WTC11 (cell line): ENCODE measurements at regions not wholly inside any gene's neighbourhood (a gene's known extent, or its start where the extent isn't known, plus 50 kb on each side); places are given as distances from the start of the nearest gene placed in this dataset.
"Not testable (repeated sequence)": the region's sequence is repeated elsewhere in the genome, so short reads cannot be mapped to it uniquely, and the experiment has no call there.

ENCODE experiments used
- ATAC-seq: fragments of 200-7000 bp; cut with Tn5 transposase; 2 replicates; pipeline ENCODE4 v1.10.0; 2021; ENCODE audit warnings: mild to moderate bottlenecking, moderate library complexity
- CTCF ChIA-PET: fragments of 300-600 bp; sonication (Branson Sonifier 250); formaldehyde crosslinking; loops from one replicate; lab custom pipeline; 2021; ENCODE audit warnings: antibody characterized with exemption; lab: Charles Lee
- POLR2A ChIA-PET: fragments of 350-600 bp; sonication (Branson Sonifier 250); formaldehyde crosslinking; loops from one replicate; lab custom pipeline; 2021; ENCODE audit warnings: antibody characterized with exemption; lab: Charles Lee
- DNase-seq: peaks from one replicate; pipeline ENCODE4 v3.0.0; 2021; ENCODE audit warnings: low spot score
- H3K27ac Mint-ChIP-seq: 2 replicates; pipeline ENCODE4 v1.8.0; 2021; ENCODE audit warnings: mixed read lengths
- H3K27me3 Mint-ChIP-seq: 2 replicates; pipeline ENCODE4 v1.8.0; 2021; ENCODE audit warnings: low read depth, mild to moderate bottlenecking, moderate library complexity, mixed read lengths
- H3K36me3 Mint-ChIP-seq: 2 replicates; pipeline ENCODE4 v1.8.0; 2021; ENCODE audit warnings: mixed read lengths
- H3K4me1 Mint-ChIP-seq: 2 replicates; pipeline ENCODE4 v1.8.0; 2022; ENCODE audit warnings: mixed read lengths
- H3K4me3 Mint-ChIP-seq: 2 replicates; pipeline ENCODE4 v1.8.0; 2021; ENCODE audit warnings: mild to moderate bottlenecking, moderate library complexity, mixed read lengths
- H3K9me3 Mint-ChIP-seq: 2 replicates; pipeline ENCODE4 v1.8.0; 2021; ENCODE audit warnings: mixed read lengths
- E2F5 ChIP-seq: sonication (generic); formaldehyde crosslinking; IDR thresholded peaks from 2 replicates; pipeline ENCODE4 v1.8.1; 2022; ENCODE audit warnings: mild to moderate bottlenecking, moderate library complexity, missing genetic modification reagents
- FOXP1 ChIP-seq: sonication (generic); formaldehyde crosslinking; IDR thresholded peaks from 2 replicates; pipeline ENCODE4 v1.8.0; 2022; ENCODE audit warnings: missing genetic modification reagents, mild to moderate bottlenecking, moderate library complexity, borderline replicate concordance
- IRF2 ChIP-seq: sonication (generic); formaldehyde crosslinking; IDR thresholded peaks from 2 replicates; pipeline ENCODE4 v1.8.0; 2022; ENCODE audit warnings: low read depth, missing genetic modification reagents, borderline replicate concordance
- MXD4 ChIP-seq: fragments of 250-450 bp; sonication (Bioruptor Pico); IDR thresholded peaks from 2 replicates; pipeline ENCODE4 v1.8.0; 2021; ENCODE audit warnings: mild to moderate bottlenecking, moderate library complexity, borderline replicate concordance
- NR1H2 ChIP-seq: sonication (generic); formaldehyde crosslinking; IDR thresholded peaks from 2 replicates; pipeline ENCODE4 v1.9.0; 2021; ENCODE audit warnings: mild to moderate bottlenecking, moderate library complexity, missing genetic modification reagents
- PRRX2 ChIP-seq: fragments of 250-450 bp; sonication (Bioruptor Pico); IDR thresholded peaks from 2 replicates; pipeline ENCODE4 v1.8.0; 2021; ENCODE audit warnings: mild to moderate bottlenecking
- SMAD3 ChIP-seq: sonication (generic); formaldehyde crosslinking; IDR thresholded peaks from 2 replicates; pipeline ENCODE4 v1.8.0; 2022; ENCODE audit warnings: missing genetic modification reagents, mild to moderate bottlenecking, borderline replicate concordance
- SMAD4 ChIP-seq: sonication (generic); formaldehyde crosslinking; IDR thresholded peaks from 2 replicates; pipeline ENCODE4 v1.8.0; 2022; ENCODE audit warnings: mild to moderate bottlenecking, missing genetic modification reagents
- ZNF281 ChIP-seq: sonication (generic); formaldehyde crosslinking; IDR thresholded peaks from 2 replicates; pipeline ENCODE4 v1.8.0; 2023; ENCODE audit warnings: mild to moderate bottlenecking, missing genetic modification reagents
- TF ChIP-seq, protein P1 (sequence below): fragments of 250-450 bp; sonication (Bioruptor Pico); IDR thresholded peaks from 2 replicates; pipeline ENCODE4 v2.1.2; 2022; ENCODE audit warnings: mild to moderate bottlenecking, moderate library complexity
- TF ChIP-seq, protein P2 (sequence below): sonication (generic); formaldehyde crosslinking; IDR thresholded peaks from 2 replicates; pipeline ENCODE4 v1.8.1; 2023; ENCODE audit warnings: mild to moderate bottlenecking, missing genetic modification reagents
- TF ChIP-seq, protein P3 (sequence below): fragments of 200-600 bp; IDR thresholded peaks from 2 replicates; pipeline ENCODE4 v1.8.0; 2022; ENCODE audit warnings: antibody characterized with exemption
- TF ChIP-seq, protein P4 (sequence below): sonication (generic); formaldehyde crosslinking; IDR thresholded peaks from 2 replicates; pipeline ENCODE4 v1.8.1; 2022; ENCODE audit warnings: low read depth, missing genetic modification reagents, borderline replicate concordance

- peaks cover 3% of the 10 kb centered on the region; the same call in 1 of the 2 replicates for H3K36me3 Mint-ChIP-seq
- DNase-seq (no peak), ATAC-seq (no peak)
- H3K27ac Mint-ChIP-seq = no peak overlapping the region
- H3K9me3 Mint-ChIP-seq = peaks cover 10% of the 10 kb centered on the region; the same call in 1 of the 2 replicates
- no peak overlapping the region for H3K4me3 Mint-ChIP-seq
- CTCF ChIA-PET = no interaction called here
- POLR2A ChIA-PET = no interaction called here
- no peaks in the 10 kb centered on the region for H3K4me1 Mint-ChIP-seq
- no peak for TF ChIP-seq E2F5
- TF ChIP-seq, protein P1, sequence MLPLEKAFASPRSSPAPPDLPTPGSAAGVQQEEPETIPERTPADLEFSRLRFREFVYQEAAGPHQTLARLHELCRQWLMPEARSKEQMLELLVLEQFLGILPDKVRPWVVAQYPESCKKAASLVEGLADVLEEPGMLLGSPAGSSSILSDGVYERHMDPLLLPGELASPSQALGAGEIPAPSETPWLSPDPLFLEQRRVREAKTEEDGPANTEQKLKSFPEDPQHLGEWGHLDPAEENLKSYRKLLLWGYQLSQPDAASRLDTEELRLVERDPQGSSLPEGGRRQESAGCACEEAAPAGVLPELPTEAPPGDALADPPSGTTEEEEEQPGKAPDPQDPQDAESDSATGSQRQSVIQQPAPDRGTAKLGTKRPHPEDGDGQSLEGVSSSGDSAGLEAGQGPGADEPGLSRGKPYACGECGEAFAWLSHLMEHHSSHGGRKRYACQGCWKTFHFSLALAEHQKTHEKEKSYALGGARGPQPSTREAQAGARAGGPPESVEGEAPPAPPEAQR (CRISPR knock-in tag) = no peak
- no peak for TF ChIP-seq NR1H2 (CRISPR knock-in tag)
- TF ChIP-seq, protein P2, sequence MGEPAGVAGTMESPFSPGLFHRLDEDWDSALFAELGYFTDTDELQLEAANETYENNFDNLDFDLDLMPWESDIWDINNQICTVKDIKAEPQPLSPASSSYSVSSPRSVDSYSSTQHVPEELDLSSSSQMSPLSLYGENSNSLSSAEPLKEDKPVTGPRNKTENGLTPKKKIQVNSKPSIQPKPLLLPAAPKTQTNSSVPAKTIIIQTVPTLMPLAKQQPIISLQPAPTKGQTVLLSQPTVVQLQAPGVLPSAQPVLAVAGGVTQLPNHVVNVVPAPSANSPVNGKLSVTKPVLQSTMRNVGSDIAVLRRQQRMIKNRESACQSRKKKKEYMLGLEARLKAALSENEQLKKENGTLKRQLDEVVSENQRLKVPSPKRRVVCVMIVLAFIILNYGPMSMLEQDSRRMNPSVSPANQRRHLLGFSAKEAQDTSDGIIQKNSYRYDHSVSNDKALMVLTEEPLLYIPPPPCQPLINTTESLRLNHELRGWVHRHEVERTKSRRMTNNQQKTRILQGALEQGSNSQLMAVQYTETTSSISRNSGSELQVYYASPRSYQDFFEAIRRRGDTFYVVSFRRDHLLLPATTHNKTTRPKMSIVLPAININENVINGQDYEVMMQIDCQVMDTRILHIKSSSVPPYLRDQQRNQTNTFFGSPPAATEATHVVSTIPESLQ = no peak
- no peak for TF ChIP-seq SMAD4
- no peak for TF ChIP-seq PRRX2
- TF ChIP-seq, protein P3, sequence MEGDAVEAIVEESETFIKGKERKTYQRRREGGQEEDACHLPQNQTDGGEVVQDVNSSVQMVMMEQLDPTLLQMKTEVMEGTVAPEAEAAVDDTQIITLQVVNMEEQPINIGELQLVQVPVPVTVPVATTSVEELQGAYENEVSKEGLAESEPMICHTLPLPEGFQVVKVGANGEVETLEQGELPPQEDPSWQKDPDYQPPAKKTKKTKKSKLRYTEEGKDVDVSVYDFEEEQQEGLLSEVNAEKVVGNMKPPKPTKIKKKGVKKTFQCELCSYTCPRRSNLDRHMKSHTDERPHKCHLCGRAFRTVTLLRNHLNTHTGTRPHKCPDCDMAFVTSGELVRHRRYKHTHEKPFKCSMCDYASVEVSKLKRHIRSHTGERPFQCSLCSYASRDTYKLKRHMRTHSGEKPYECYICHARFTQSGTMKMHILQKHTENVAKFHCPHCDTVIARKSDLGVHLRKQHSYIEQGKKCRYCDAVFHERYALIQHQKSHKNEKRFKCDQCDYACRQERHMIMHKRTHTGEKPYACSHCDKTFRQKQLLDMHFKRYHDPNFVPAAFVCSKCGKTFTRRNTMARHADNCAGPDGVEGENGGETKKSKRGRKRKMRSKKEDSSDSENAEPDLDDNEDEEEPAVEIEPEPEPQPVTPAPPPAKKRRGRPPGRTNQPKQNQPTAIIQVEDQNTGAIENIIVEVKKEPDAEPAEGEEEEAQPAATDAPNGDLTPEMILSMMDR = no peak
- no peak for TF ChIP-seq SMAD3
- TF ChIP-seq IRF2 (CRISPR knock-in tag) = no peak
- no peak for TF ChIP-seq FOXP1 (CRISPR knock-in tag)
- no peaks in the 10 kb centered on the region for H3K27me3 Mint-ChIP-seq
Observed at GRCh38 chrX:127404161-127404560, 584.6 kb downstream of the PRR32 start.

DNA sequence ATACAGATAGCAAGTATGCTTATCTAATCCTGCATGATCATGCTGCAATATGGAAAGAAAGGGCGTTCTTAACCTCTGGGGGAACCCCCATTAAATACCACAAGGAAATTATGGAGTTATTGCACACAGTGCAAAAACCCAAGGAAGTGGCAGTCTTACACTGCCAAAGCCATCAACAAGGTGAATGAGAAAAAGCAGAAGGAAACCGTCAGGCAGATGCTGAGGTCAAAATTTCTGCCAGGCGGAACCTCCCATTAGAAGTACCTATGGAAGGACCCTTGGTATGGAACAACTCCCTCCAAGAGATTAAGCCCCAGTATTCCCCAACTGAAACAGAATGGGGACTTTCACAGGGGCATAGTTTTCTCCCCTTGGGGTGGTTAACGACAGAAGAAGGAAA is 580.7 kb downstream of the PRR32 start:
- CTCF ChIA-PET, H3K27me3 Mint-ChIP-seq, H3K27ac Mint-ChIP-seq, POLR2A ChIA-PET, H3K4me3 Mint-ChIP-seq, DNase-seq, H3K4me1 Mint-ChIP-seq, H3K36me3 Mint-ChIP-seq, ATAC-seq: not testable (repeated sequence)
- H3K9me3 Mint-ChIP-seq = peaks cover 12% of the 10 kb centered on the region; the same call in 1 of the 2 replicates

- no peak for ATAC-seq
Observed at GRCh38 chrX:127390316-127390715, 570.8 kb downstream of the PRR32 start.

More at GRCh38 chrX:127390316-127390715, 570.8 kb downstream of the PRR32 start:
- no peak overlapping the region for H3K27ac Mint-ChIP-seq
- TF ChIP-seq ZNF281 = no peak
- TF ChIP-seq MXD4 (CRISPR knock-in tag) = no peak
- TF ChIP-seq, protein P4, sequence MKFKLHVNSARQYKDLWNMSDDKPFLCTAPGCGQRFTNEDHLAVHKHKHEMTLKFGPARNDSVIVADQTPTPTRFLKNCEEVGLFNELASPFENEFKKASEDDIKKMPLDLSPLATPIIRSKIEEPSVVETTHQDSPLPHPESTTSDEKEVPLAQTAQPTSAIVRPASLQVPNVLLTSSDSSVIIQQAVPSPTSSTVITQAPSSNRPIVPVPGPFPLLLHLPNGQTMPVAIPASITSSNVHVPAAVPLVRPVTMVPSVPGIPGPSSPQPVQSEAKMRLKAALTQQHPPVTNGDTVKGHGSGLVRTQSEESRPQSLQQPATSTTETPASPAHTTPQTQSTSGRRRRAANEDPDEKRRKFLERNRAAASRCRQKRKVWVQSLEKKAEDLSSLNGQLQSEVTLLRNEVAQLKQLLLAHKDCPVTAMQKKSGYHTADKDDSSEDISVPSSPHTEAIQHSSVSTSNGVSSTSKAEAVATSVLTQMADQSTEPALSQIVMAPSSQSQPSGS (CRISPR knock-in tag) = no peak
- no peaks in the 10 kb centered on the region for H3K9me3 Mint-ChIP-seq
- ChIA-PET CTCF (no interaction called here), POLR2A (no interaction called here)
- no peaks in the 10 kb centered on the region for H3K4me1 Mint-ChIP-seq
- H3K27me3 Mint-ChIP-seq = no peaks in the 10 kb centered on the region
- H3K36me3 Mint-ChIP-seq = 0 out of 2 replicates have a peak, but pooled peaks cover 3% of the 10 kb centered on the region
- DNase-seq = no peak
- no peak overlapping the region for H3K4me3 Mint-ChIP-seq
